Urinary bladder (tissue), 3 donors: ENCODE measurements at regions not wholly inside any gene's neighbourhood (a gene's known extent, or its start where the extent isn't known, plus 50 kb on each side); places are given as distances from the start of the nearest gene placed in this dataset.
A peak's percentile ranks its signal among the peaks of the same experiment; 100 is the strongest.

Experiments
- DNase-seq: peaks from one replicate; pipeline ENCODE4 v3.0.0-alpha.2; 2015; ENCODE audit errors: extremely low spot score
- H3K27ac ChIP-seq: one replicate; pipeline ENCODE4 v1.5.1; 2013; ENCODE audit warnings: low read depth, mild to moderate bottlenecking, moderate library complexity
- H3K36me3 ChIP-seq: one replicate; pipeline ENCODE4 v1.6.1; 2013; ENCODE audit warnings: mild to moderate bottlenecking, moderate library complexity; ENCODE audit not compliant: insufficient read depth
- H3K4me1 ChIP-seq: one replicate; pipeline ENCODE4 v1.6.1; 2013; ENCODE audit warnings: mild to moderate bottlenecking, moderate library complexity; ENCODE audit not compliant: insufficient read depth
- H3K4me3 ChIP-seq: one replicate; pipeline ENCODE4 v1.5.1; 2013; ENCODE audit warnings: low read depth, low read length
- WGBS: extraction: QIAGEN DNeasy Blood & Tissue Kit; methylation state at CpG from one replicate; pipeline ENCODE4 v1.1.7; 2013; 5-methylcytosine and 5-hydroxymethylcytosine counted together
- donor health status: healthy with polysubstance abuse.
- donor health status: healthy.

DNA sequence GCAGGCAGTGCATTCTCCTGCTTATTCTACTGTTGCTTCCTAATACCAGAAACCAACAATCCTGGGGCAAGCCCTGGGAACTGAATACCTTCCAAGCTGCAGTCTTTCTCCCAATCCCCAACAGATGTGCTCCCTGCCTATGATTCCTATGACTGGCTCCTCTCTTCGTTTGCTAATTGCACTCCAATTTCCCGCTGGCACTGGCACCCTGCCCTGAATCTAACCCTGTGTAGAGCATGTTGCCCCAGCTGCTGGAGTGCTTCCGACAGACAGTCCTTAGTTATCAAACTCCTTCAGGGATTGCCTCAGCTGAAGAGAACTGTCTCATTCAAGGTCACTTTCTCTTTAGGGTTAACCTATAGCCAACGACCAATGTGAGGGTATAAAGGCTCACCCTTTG, 214.1 kb downstream of the NECTIN3 start:
- no peak overlapping the region for H3K27ac ChIP-seq

DNA sequence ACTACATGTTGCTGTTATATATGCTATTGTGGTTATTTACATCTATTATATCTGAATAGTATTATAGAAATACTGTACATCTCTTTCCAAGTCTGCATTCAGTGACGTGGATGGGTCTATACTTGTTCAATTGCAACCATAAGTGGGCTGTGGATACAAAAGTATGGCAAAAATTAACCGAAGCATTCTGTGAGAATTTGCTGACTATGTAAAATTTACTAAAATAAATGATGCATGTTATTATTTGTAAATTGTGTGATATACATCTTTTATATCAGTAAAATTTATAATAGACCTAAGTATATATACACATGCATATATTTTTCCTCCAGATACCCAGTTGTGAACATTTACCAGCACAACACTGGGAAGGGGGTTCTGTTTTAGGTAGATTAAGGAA, 215.1 kb downstream of the NECTIN3 start:
- Histone ChIP-seq H3K4me1 (no peaks in the 10 kb centered on the region), H3K27ac (no peak overlapping the region), H3K4me3 (no peak overlapping the region), H3K36me3 (no peaks in the 10 kb centered on the region)
- WGBS: 87% methylated on average over 2 of the region's 2 CpGs
- no peak for DNase-seq

More for the DNA sequence above, 214.1 kb downstream of the NECTIN3 start:
- WGBS: 75% methylated on average over 4 of the region's 4 CpGs
- H3K4me3 ChIP-seq: no peak overlapping the region
- DNase-seq: no peak
- H3K4me1 ChIP-seq: no peaks in the 10 kb centered on the region
- no peaks in the 10 kb centered on the region for H3K36me3 ChIP-seq

DNA sequence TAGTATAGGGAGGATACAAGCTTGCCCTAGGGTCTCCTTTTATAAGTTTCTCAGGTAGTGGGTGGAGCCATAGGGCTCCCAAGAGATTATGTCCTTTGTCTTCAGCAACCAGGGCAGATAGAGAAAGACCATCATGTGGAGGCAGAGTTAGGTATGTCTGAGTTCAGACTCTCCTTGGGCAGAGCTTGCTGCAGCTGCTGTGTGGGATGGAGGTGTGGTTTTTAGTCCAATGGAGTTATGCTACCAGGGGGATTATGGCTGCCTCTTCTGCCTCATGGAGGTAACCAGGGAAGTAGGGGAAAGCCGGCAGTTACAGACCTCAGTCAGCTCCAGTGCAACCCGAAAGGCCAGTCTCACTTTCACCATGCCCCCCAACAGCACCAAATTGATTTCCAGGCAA, 220.5 kb downstream of the NECTIN3 start:
- WGBS: 94% methylated on average over 2 of the region's 2 CpGs
- no peak for DNase-seq
- Histone ChIP-seq H3K27ac (no peak overlapping the region), H3K36me3 (no peaks in the 10 kb centered on the region), H3K4me1 (no peaks in the 10 kb centered on the region), H3K4me3 (no peak overlapping the region)

DNA sequence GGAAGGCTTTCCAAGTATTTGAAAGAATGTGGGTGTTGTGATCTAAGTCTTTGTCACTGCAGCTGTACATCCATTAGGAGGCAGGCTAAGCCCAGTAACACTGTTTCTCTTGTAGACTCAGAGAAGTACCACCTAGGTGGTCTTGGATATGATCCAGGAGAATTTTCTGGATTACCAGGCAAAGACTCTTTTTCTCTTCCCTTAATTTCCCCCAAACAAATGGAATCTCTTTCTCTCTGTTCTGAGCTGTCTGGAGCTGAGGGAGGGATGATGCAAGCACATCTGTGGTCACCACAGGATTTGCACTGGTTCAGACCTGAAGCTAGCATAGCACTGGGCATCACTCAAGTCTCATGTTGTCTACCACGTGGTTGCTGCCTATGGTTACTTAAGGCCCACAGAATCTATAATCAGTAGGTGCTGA, 227.6 kb downstream of the NECTIN3 start:
- no peak for DNase-seq
- Histone ChIP-seq H3K4me3 (no peak overlapping the region), H3K27ac (no peak overlapping the region), H3K4me1 (no peaks in the 10 kb centered on the region), H3K36me3 (no peaks in the 10 kb centered on the region)
- 77% methylated on average over 1 of the region's 1 CpG for WGBS

DNA sequence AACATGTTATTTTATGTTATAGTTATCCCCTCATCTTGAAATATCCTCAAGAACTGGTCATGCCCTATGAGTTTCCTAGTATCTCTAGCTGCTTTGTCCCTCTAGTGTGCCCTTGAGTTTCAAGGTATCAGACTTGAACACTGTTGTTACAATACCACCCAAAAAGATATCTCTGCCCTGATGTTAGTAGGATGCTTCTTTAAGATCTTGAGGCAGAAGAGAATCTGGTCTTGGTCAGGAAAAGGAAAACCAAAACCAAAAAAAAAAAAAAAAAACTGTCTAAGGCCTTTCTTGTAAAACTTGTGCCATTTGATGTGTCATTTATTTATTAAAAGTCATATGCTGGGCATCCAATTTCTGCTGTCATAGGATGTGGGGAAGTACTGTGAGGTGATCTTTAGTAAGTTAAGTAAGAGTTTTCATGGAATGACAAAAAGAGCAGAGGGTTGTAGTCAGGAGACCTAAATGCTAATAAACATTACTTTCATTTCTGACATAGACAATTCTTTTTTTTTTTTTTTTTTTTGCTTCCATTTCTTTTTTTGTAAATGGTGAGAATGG, 229.7 kb downstream of the NECTIN3 start:
- H3K4me3 ChIP-seq: no peak overlapping the region
- no peak overlapping the region for H3K27ac ChIP-seq
- no peak for DNase-seq
- H3K36me3 ChIP-seq: no peaks in the 10 kb centered on the region
- H3K4me1 ChIP-seq: no peaks in the 10 kb centered on the region

DNA sequence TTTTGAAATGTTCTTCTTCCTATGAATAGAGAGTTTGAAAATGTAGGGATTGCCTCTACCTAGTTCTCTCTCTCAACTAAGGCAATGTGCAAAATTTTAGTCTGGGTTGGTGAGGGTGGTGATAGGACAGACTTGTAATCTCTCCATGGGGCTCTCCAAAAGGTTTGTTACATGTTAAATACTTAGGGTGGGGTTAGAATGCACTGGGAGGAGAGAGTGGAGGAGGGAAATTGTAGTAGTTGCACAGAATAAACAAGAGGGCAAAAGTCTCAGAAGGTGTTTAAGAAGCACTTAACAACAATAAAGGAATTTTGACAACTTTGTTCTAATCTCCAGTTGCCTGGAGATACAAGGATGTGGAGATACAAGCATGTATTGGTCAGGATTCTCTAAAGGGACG, 230.4 kb downstream of the NECTIN3 start:
- Histone ChIP-seq H3K36me3 (no peaks in the 10 kb centered on the region), H3K4me3 (no peak overlapping the region), H3K27ac (no peak overlapping the region), H3K4me1 (no peaks in the 10 kb centered on the region)
- WGBS: 97% methylated on average over 1 of the region's 1 CpG
- DNase-seq: no peak

DNA sequence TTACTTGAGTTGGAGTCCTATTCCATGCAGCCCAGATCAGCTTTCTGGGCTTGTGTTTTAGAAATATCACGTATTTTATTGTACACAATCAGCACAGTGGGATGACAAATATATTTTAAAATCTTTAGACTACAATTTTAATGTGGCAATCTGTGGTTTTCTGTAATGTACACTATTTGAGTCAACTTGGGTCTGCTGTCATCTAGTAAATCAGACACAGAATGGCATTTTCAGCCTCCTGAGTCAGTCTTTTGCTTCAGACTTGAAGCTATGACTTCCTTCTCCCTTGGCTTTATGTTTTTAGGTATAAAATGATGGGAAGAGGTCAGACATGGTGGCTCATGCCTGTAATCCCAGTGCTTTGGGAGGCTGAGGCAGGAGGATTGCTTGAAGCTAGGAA, 232.1 kb downstream of the NECTIN3 start:
- H3K36me3 ChIP-seq: no peaks in the 10 kb centered on the region
- H3K27ac ChIP-seq: no peak overlapping the region
- no peak overlapping the region for H3K4me3 ChIP-seq
- DNase-seq: no peak
- no peaks in the 10 kb centered on the region for H3K4me1 ChIP-seq
- 58% methylated on average over 1 of the region's 1 CpG for WGBS

DNA sequence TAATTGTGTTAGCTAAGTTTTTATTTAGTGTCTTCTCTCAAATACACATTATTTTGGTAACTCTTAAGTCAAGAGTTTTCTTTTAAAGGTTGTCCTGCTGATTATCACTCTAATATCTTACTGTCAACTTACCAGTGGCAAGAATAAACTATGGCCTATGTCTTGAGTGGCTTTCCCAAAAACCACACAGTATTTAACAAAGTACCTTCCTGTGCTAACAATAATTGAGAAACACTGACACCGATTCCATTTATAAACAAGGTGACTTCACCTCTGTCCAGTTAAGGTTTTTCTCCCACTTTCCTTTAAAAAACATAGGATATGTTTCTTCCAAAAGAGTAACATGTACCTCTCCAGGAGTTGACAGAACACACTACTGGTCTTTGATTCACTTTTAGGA, 234.3 kb upstream of the CD96 start:
- Histone ChIP-seq H3K27ac (no peak overlapping the region), H3K36me3 (no peaks in the 10 kb centered on the region), H3K4me1 (no peaks in the 10 kb centered on the region), H3K4me3 (no peak overlapping the region)
- DNase-seq: no peak
- 89% methylated on average over 1 of the region's 1 CpG for WGBS

DNA sequence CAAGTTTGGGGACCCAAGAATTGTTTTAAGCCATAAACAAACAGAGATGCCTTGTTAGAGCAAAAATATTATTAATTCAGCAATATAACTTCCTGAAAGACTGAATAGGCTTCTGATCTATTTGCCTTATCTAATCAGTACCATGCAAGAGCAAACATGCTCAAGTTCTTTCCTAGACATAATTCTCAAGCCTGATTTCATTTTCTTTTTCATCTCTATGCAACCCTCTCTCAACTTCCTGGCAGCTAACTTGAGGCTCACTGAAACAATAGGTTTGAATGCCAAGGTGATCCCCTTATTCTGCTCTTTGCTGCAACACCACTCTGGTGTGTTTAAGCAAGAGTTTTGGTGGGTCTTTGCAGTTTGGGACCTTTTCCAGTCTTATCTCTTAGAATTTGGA, 230.9 kb upstream of the CD96 start:
- DNase-seq: no peak
- no peaks in the 10 kb centered on the region for H3K36me3 ChIP-seq
- no peak overlapping the region for H3K4me3 ChIP-seq
- H3K27ac ChIP-seq: peak overlapping the region; percentile 28
- no peaks in the 10 kb centered on the region for H3K4me1 ChIP-seq

DNA sequence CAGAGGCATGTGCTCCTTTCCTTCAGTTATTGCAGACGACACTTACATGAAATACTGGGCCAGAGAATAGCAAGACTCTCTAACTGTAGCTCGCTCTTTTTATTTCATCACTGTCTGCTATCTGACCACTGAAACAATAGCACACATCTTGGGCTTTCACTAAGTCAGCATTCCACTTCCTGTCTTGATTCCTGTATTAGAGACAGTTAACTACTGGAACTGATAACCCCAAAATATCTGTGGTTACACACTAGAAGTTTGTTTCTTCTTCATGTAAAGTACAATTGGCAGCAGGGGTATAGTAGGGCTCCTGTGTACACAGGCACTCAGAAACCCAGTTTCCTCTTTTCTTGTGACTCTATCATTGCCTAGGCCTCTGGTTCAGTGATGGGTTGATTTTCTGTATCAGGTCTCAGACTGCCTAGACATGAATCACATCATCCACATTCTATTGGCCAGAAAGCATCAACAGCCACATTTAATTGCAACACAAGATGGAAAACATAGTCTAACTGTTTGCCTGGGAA, 230.2 kb upstream of the CD96 start:
- no peak for DNase-seq
- WGBS: 67% methylated on average over 2 of the region's 2 CpGs

DNA sequence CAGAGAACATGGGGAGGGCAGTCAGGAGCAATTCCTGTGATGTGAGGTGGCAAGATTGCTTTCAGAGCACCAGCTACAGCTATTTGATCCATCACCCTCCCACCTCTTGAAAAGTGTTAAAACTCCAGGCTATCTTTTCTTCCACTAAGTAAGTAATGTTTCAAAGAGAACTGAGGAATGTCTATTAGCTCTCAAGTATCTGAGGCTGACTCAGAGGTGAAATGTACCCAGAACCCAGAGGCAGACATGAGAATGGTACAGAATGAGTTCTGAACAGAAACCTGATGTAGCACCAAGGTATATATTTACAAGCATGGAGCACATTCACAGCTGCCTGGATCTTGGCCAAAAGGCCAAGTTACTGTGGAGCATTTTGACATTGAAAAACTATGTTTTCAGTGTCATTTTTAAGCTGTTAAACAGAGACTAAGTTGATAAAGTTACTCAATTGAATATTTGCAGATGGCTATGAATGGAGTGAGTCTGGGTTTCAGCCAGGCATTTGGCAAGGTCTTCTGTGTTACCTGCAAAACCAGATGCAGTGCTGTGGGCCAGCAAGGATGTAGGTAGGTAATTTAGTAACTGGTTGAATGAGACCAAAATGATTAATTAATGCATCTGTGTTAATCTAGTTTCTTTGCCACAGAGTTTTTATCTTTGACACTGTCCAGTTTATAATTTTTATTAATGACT, 227.7 kb upstream of the CD96 start:
- no peaks in the 10 kb centered on the region for H3K36me3 ChIP-seq
- no peak for DNase-seq
- H3K27ac ChIP-seq: no peak overlapping the region
- H3K4me1 ChIP-seq: no peaks in the 10 kb centered on the region
- H3K4me3 ChIP-seq: no peak overlapping the region

More for the DNA sequence above, 230.2 kb upstream of the CD96 start:
- no peak overlapping the region for H3K4me3 ChIP-seq
- H3K4me1 ChIP-seq: no peaks in the 10 kb centered on the region
- H3K36me3 ChIP-seq: no peaks in the 10 kb centered on the region
- no peak overlapping the region for H3K27ac ChIP-seq

DNA sequence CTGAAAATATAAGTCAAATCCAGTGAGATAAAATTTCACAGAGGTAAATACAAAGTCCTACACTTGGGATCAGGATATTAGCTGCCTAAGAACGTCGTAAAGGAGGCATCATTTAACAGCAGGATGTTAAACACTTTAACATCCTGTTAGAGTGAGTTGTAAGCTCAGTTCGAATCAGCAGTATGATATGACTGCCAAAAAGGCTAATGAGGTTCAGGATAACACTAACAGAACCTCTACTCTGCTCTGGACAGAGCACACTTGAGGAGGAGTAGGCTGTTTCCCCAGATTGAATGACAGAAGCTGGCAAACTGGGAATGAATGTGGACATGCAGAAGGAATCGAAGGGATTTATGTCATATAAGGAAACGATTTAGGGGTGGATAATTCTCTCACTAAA, 227.1 kb upstream of the CD96 start:
- Histone ChIP-seq H3K4me1 (no peaks in the 10 kb centered on the region), H3K36me3 (no peaks in the 10 kb centered on the region), H3K27ac (no peak overlapping the region), H3K4me3 (no peak overlapping the region)
- no peak for DNase-seq
- 18% methylated on average over 5 of the region's 5 CpGs for WGBS

DNA sequence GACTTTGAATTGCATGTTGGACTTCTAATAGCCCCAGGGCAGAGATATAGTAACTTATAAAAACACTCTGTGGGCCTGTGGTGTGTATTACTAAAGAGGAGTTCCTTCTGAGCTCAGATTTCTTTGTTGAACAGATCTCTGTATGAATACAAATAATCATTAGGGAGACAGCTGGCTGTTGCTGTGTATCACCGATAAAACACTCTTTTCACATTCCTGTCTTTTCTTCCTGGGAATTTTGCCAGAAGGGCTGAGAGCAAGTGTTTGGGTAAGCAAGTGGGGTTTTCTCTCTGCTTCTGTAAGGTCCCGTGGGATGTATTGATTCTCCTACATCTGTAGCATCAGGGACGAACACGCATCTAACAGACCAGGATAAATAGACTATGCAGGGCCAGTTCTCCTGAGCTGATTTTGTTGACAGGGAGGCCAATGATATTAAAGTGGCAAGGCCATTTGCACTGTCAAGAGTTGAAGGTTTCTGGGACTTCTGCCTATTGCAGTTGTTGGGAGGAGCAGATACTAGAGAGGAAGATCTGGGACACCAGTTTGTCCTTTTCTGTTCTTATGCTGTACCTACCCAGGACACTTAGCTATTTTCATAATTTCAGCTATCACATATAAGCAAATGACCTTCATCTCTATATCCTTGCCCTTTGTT, 225.9 kb upstream of the CD96 start:
- DNase-seq: no peak
- Histone ChIP-seq H3K4me1 (no peaks in the 10 kb centered on the region), H3K4me3 (no peak overlapping the region), H3K27ac (no peak overlapping the region), H3K36me3 (no peaks in the 10 kb centered on the region)
- 38% methylated on average over 4 of the region's 4 CpGs for WGBS

DNA sequence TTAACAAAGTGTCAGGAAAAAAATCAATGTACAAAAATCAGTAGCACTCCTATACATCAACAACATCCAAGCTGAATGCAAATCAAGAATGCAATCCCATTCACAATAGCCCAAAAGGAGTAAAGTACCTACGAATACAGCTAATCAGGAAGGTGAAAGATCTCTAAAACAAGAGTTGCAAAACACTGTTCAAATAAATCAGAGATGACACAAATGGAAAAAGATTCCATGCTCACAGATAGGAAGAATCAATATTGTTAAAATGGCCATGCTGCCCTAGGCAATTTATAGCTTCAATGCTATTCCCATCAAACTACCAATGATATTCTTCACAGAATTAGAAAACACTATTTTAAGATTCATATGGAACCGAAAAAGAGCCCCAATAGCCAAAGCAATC, 223.7 kb upstream of the CD96 start:
- H3K4me1 ChIP-seq: no peaks in the 10 kb centered on the region
- no peak overlapping the region for H3K4me3 ChIP-seq
- WGBS: 73% methylated on average over 2 of the region's 2 CpGs
- no peak for DNase-seq
- no peak overlapping the region for H3K27ac ChIP-seq
- H3K36me3 ChIP-seq: no peaks in the 10 kb centered on the region
